CD4-positive, alpha-beta T cell treated with Interleukin-6 for 4 hours (primary cell): ENCODE measurements at regions not wholly inside any gene's neighbourhood (a gene's known extent, or its start where the extent isn't known, plus 50 kb on each side); places are given as distances from the start of the nearest gene placed in this dataset.
"Not testable (repeated sequence)": the region's sequence is repeated elsewhere in the genome, so short reads cannot be mapped to it uniquely, and the experiment has no call there.

Experiments used
- DNase-seq: peaks from one replicate; pipeline ENCODE4 v3.0.0-alpha.2; 2020; ENCODE audit warnings: mixed read lengths

GRCh38 chr5:53219610-53220009, 110.1 kb upstream of the MOCS2 start:
- no peak for DNase-seq

- no peak for DNase-seq
These were observed 124.3 kb upstream of the MOCS2 start for GRCh38 chr5:53233645-53234405.

GRCh38 chr5:53236683-53237082, 127.1 kb upstream of the MOCS2 start:
- no peak for DNase-seq

- no peak for DNase-seq
These were observed 128.3 kb upstream of the MOCS2 start for GRCh38 chr5:53237876-53238275.

- no peak for DNase-seq
These were observed 129.9 kb upstream of the MOCS2 start for GRCh38 chr5:53239301-53239990.

- DNase-seq = no peak
These were observed 131.1 kb upstream of the MOCS2 start for GRCh38 chr5:53240661-53241060.

GRCh38 chr5:53241572-53241971, 132.0 kb upstream of the MOCS2 start:
- DNase-seq = no peak

- no peak for DNase-seq
These were observed 133.8 kb upstream of the MOCS2 start for GRCh38 chr5:53243403-53243802.

- no peak for DNase-seq
These were observed 136.7 kb upstream of the MOCS2 start for GRCh38 chr5:53246042-53246836.

- no peak for DNase-seq
These were observed 140.1 kb upstream of the MOCS2 start for GRCh38 chr5:53249529-53250200.

- no peak for DNase-seq
These were observed 140.6 kb upstream of the MOCS2 start for GRCh38 chr5:53250201-53250550.

GRCh38 chr5:53253421-53253871, 143.9 kb upstream of the MOCS2 start:
- DNase-seq = no peak

- no peak for DNase-seq
These were observed 147.2 kb upstream of the MOCS2 start for GRCh38 chr5:53256746-53257145.

GRCh38 chr5:53257806-53258373, 148.3 kb upstream of the MOCS2 start:
- no peak for DNase-seq

GRCh38 chr5:53259176-53259575, 149.6 kb upstream of the MOCS2 start:
- no peak for DNase-seq

GRCh38 chr5:53260446-53260845, 150.9 kb upstream of the MOCS2 start:
- DNase-seq = no peak

- no peak for DNase-seq
These were observed 151.7 kb upstream of the MOCS2 start for GRCh38 chr5:53261245-53261644.

- DNase-seq = no peak
These were observed 152.9 kb upstream of the MOCS2 start for GRCh38 chr5:53262348-53262970.

- no peak for DNase-seq
These were observed 153.6 kb upstream of the MOCS2 start for GRCh38 chr5:53263151-53263550.

GRCh38 chr5:53265043-53265442, 155.5 kb upstream of the MOCS2 start:
- no peak for DNase-seq

- DNase-seq = not testable (repeated sequence)
These were observed 158.7 kb upstream of the MOCS2 start for GRCh38 chr5:53268241-53268640.

GRCh38 chr5:53275666-53276065, 166.1 kb upstream of the MOCS2 start:
- no peak for DNase-seq
